IMR-90 (cell line): ENCODE measurements at regions not wholly inside any gene's neighbourhood (a gene's known extent, or its start where the extent isn't known, plus 50 kb on each side); places are given as distances from the start of the nearest gene placed in this dataset.

ENCODE experiments used
- ATAC-seq: fragments of 200-7000 bp; cut with Tn5 transposase; 2 replicates; pipeline ENCODE4 v1.9.1; 2020; ENCODE audit warnings: low read depth, mild to moderate bottlenecking, moderate library complexity
- BruUV-seq: library from RNA; stranded (reverse); fragments of 400-500 nt; replicated peaks from 2 replicates; lab custom pipeline; 2021; lab: Mats Ljungman, UMichigan
- CTCF ChIA-PET: fragments of 300-600 bp; formaldehyde crosslinking; extraction: SDS; loops from one replicate; lab custom pipeline; 2021; ENCODE audit warnings: antibody characterized with exemption; lab: Yijun Ruan, JAX
- POLR2A ChIA-PET: fragments of 300-600 bp; sonication (Branson Sonifier 250); formaldehyde crosslinking; loops from one replicate; lab custom pipeline; 2022; ENCODE audit warnings: antibody characterized with exemption; ENCODE audit not compliant: unreplicated experiment; lab: Charles Lee
- DNase-seq: peaks from one replicate; pipeline ENCODE4 v3.0.0; 2013
- H2AFZ ChIP-seq: replicated peaks from 2 replicates; pipeline ENCODE3; 2013; ENCODE audit warnings: low read length, mild to moderate bottlenecking; ENCODE audit not compliant: poor library complexity
- H2AK5ac ChIP-seq: 2 replicates; pipeline ENCODE4 v1.6.1; 2013; ENCODE audit warnings: low read depth, low read length, inconsistent platforms
- H2AK9ac ChIP-seq: replicated peaks from 2 replicates; pipeline ENCODE3; 2013; ENCODE audit warnings: mild to moderate bottlenecking, low read depth, low read length, moderate library complexity; ENCODE audit not compliant: poor library complexity
- H2BK120ac ChIP-seq: 2 replicates; pipeline ENCODE4 v1.6.1; 2013; ENCODE audit warnings: low read depth, low read length, inconsistent platforms
- H2BK15ac ChIP-seq: 3 replicates; pipeline ENCODE4 v1.6.1; 2013; ENCODE audit warnings: low read depth, low read length, inconsistent platforms
- H2BK20ac ChIP-seq: 2 replicates; pipeline ENCODE4 v1.6.1; 2013; ENCODE audit warnings: low read depth, mild to moderate bottlenecking, inconsistent platforms, low read length, moderate library complexity
- H2BK5ac ChIP-seq: 2 replicates; pipeline ENCODE4 v1.6.1; 2013; ENCODE audit warnings: mild to moderate bottlenecking, low read depth, low read length, inconsistent platforms; ENCODE audit not compliant: poor library complexity, severe bottlenecking
- H3K14ac ChIP-seq: replicated peaks from 2 replicates; pipeline ENCODE4 v1.6.1; 2013; ENCODE audit warnings: low read depth, low read length, inconsistent platforms
- H3K18ac ChIP-seq: 2 replicates; pipeline ENCODE4 v1.6.1; 2013; ENCODE audit warnings: low read depth, low read length, control low read depth
- H3K23ac ChIP-seq: 2 replicates; pipeline ENCODE4 v1.6.1; 2013; ENCODE audit warnings: low read depth, low read length, inconsistent platforms
- H3K27ac ChIP-seq: 2 replicates; pipeline ENCODE4 v1.5.1; 2013; ENCODE audit warnings: mild to moderate bottlenecking, control low read depth, low read length; ENCODE audit not compliant: insufficient read depth
- H3K27me3 ChIP-seq: 2 replicates; pipeline ENCODE4 v1.6.1; 2013; ENCODE audit warnings: low read length; ENCODE audit not compliant: control insufficient read depth, insufficient read depth
- H3K36me3 ChIP-seq: 2 replicates; pipeline ENCODE4 v1.6.1; 2013; ENCODE audit warnings: low read length, mixed read lengths; ENCODE audit not compliant: control insufficient read depth, insufficient read depth
- H3K4ac ChIP-seq: 2 replicates; pipeline ENCODE4 v1.6.1; 2013; ENCODE audit warnings: low read depth, low read length, inconsistent platforms
- H3K4me1 ChIP-seq: 2 replicates; pipeline ENCODE4 v1.6.1; 2013; ENCODE audit warnings: low read length, mixed read lengths; ENCODE audit not compliant: control insufficient read depth, insufficient read depth
- H3K4me2 ChIP-seq: 2 replicates; pipeline ENCODE4 v1.6.1; 2013; ENCODE audit warnings: low read depth, mild to moderate bottlenecking, control low read depth, low read length, moderate library complexity
- H3K4me3 ChIP-seq: 2 replicates; pipeline ENCODE4 v1.5.1; 2013; ENCODE audit warnings: low read depth, mild to moderate bottlenecking, control low read depth, low read length, moderate library complexity; ENCODE audit not compliant: insufficient read depth
- H3K56ac ChIP-seq: 2 replicates; pipeline ENCODE4 v1.6.1; 2013; ENCODE audit warnings: low read length, inconsistent platforms; ENCODE audit not compliant: insufficient read depth; ENCODE audit errors: extremely low read depth
- H3K79me1 ChIP-seq, 2 experiments: 2 replicates each; pipeline ENCODE4 v1.6.1; 2013; ENCODE audit warnings: low read length in 2 of 2, inconsistent platforms in 1 of 2, low read depth in 1 of 2
- H3K9ac ChIP-seq: 2 replicates; pipeline ENCODE4 v1.6.1; 2013; ENCODE audit warnings: low read depth, low read length, control low read depth
- H3K9me1 ChIP-seq: 2 replicates; pipeline ENCODE4 v1.6.1; 2013; ENCODE audit warnings: low read length, inconsistent platforms; ENCODE audit not compliant: insufficient read depth
- H3K9me3 ChIP-seq: 2 replicates; pipeline ENCODE4 v1.6.1; 2013; ENCODE audit warnings: low read length; ENCODE audit not compliant: control insufficient read depth, insufficient read depth
- H4K20me1 ChIP-seq: 2 replicates; pipeline ENCODE4 v1.6.1; 2013; ENCODE audit warnings: low read length, inconsistent platforms; ENCODE audit not compliant: insufficient read depth
- H4K5ac ChIP-seq: 2 replicates; pipeline ENCODE4 v1.6.1; 2013; ENCODE audit warnings: mild to moderate bottlenecking, low read depth, low read length, control low read depth
- H4K8ac ChIP-seq, 2 experiments: 2 replicates each; pipeline ENCODE4 v1.6.1; 2013; ENCODE audit warnings: low read depth in 2 of 2, low read length in 2 of 2, control low read depth in 1 of 2, inconsistent platforms in 1 of 2
- H4K91ac ChIP-seq: 2 replicates; pipeline ENCODE4 v1.6.1; 2013; ENCODE audit warnings: low read depth, low read length, inconsistent platforms; ENCODE audit not compliant: insufficient read depth
- CHD1 ChIP-seq: IDR thresholded peaks from 2 replicates; pipeline ENCODE4 v1.6.1; 2012; ENCODE audit warnings: low read depth, low read length, improper control_type of control experiment
- FOS ChIP-seq: fragments of 150-350 bp; IDR thresholded peaks from 2 replicates; pipeline ENCODE4 v1.6.1; 2016; ENCODE audit warnings: low read depth, low read length
- MAZ ChIP-seq: IDR thresholded peaks from 2 replicates; pipeline ENCODE4 v1.6.1; 2012; ENCODE audit warnings: low read depth, mild to moderate bottlenecking, low read length, improper control_type of control experiment, moderate library complexity, borderline replicate concordance
- NFE2L2 ChIP-seq: fragments of 150-350 bp; IDR thresholded peaks from 2 replicates; pipeline ENCODE4 v1.6.1; 2016; ENCODE audit warnings: low read depth, mild to moderate bottlenecking, low read length
- POLR2A ChIP-seq: IDR thresholded peaks from 2 replicates; pipeline ENCODE4 v1.6.1; 2012; ENCODE audit warnings: mild to moderate bottlenecking, low read depth, low read length
- RFX5 ChIP-seq: IDR thresholded peaks from 2 replicates; pipeline ENCODE4 v1.8.0; 2012; ENCODE audit warnings: low read depth, mild to moderate bottlenecking, low read length, moderate library complexity
- WGBS, 2 experiments: methylation state at CpG; one replicate each; pipeline versions ENCODE4 v1.1.5 to v1.1.7; 2013; ENCODE audit warnings: missing lambda C conversion rate in 2 of 2; ENCODE audit not compliant: insufficient read length in 1 of 2; ENCODE audit errors: extremely low coverage in 2 of 2; 5-methylcytosine and 5-hydroxymethylcytosine counted together
- dilution Hi-C: fragments of 300-500 bp; cut with HindIII; formaldehyde crosslinking; loops from one replicate; pipeline ENCODE4 v1.14.3; 2018; ENCODE audit warnings: low sequenced_read_pairs; ENCODE audit not compliant: unreplicated experiment
- in situ Hi-C: fragments of 300-500 bp; cut with MboI; formaldehyde crosslinking; loops from 3 replicates; pipeline ENCODE4 v1.14.3; 2019; ENCODE audit warnings: low sequenced_read_pairs, inconsistent platforms, mixed read lengths
- intact Hi-C: fragments of 100-400 bp; cut with micrococcal nuclease; formaldehyde crosslinking; loops from 2 replicates; pipeline ENCODE4 v1.10.0; 2022
- TF ChIP-seq, protein P1 (sequence below): fragments of 150-350 bp; IDR thresholded peaks from 2 replicates; pipeline ENCODE4 v1.6.1; 2016; ENCODE audit warnings: low read depth, mild to moderate bottlenecking, low read length, moderate library complexity, borderline replicate concordance

DNA sequence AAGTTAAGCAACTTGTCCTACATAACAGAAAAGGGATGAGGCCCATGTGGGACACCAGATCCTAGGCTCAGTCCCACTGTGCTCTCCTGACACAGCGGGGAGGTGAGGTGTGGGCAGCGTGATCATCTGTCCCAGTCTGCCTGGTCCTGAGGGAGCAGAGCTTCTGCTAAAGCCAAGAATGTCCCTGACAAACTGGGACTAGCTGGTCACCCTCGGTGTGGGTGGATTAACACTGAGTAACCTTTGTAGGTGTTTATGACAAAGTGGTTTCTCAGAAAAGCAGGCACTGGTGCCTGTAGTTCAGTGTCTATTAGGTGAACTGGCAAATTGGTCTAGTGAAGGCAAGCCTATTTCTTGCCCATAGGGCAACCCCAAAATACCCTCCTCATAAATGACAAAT, 127.8 kb upstream of the HABP2 start:
- H4K91ac ChIP-seq: no peak overlapping the region
- H3K27me3 ChIP-seq: no peaks in the 10 kb centered on the region
- in situ Hi-C loops: no loop called here
- CTCF ChIA-PET: no interaction called here
- H3K9me3 ChIP-seq: no peaks in the 10 kb centered on the region
- no TSS peak for BruUV-seq
- H2AK9ac ChIP-seq: no peak overlapping the region
- no peak overlapping the region for H3K4ac ChIP-seq
- no peaks in the 10 kb centered on the region for H3K36me3 ChIP-seq
- 0% methylated on average over 1 of the region's 3 CpGs; no CpG with 5 or more reads in 1 of the 2 experiments for WGBS, 2 experiments
- no peaks in the 10 kb centered on the region for H4K20me1 ChIP-seq
- ATAC-seq (no peak), DNase-seq (no peak)
- H3K9ac ChIP-seq: no peak overlapping the region
- POLR2A ChIA-PET: no interaction called here
- H4K8ac ChIP-seq: no peak overlapping the region
- no peak overlapping the region for H3K56ac ChIP-seq
- no peak overlapping the region for H2BK15ac ChIP-seq
- H2BK5ac ChIP-seq: no peak overlapping the region
- H3K23ac ChIP-seq: no peak overlapping the region
- H3K14ac ChIP-seq: no peak overlapping the region
- H2AFZ ChIP-seq: no peak overlapping the region
- H2BK120ac ChIP-seq: no peak overlapping the region
- TF ChIP-seq CHD1 (no peak), MAZ (no peak), RFX5 (no peak), FOS (no peak), NFE2L2 (no peak), POLR2A (no peak)
- TF ChIP-seq, protein P1, sequence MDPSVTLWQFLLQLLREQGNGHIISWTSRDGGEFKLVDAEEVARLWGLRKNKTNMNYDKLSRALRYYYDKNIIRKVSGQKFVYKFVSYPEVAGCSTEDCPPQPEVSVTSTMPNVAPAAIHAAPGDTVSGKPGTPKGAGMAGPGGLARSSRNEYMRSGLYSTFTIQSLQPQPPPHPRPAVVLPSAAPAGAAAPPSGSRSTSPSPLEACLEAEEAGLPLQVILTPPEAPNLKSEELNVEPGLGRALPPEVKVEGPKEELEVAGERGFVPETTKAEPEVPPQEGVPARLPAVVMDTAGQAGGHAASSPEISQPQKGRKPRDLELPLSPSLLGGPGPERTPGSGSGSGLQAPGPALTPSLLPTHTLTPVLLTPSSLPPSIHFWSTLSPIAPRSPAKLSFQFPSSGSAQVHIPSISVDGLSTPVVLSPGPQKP: no peak
- no peak overlapping the region for H3K27ac ChIP-seq
- no peak overlapping the region for H2BK20ac ChIP-seq
- no peak overlapping the region for H3K4me3 ChIP-seq
- H2AK5ac ChIP-seq: no peak overlapping the region
- no peak overlapping the region for H4K5ac ChIP-seq
- H3K79me1 ChIP-seq: no peaks in the 10 kb centered on the region
- intact Hi-C loops: no loop called here
- no peaks in the 10 kb centered on the region for H3K9me1 ChIP-seq
- H3K4me2 ChIP-seq: no peak overlapping the region
- no peak overlapping the region for H3K18ac ChIP-seq
- no peaks in the 10 kb centered on the region for H3K4me1 ChIP-seq
- dilution Hi-C loops: no loop called here
